T-cell (primary cell): ENCODE measurements at regions not wholly inside any gene's neighbourhood (a gene's known extent, or its start where the extent isn't known, plus 50 kb on each side); places are given as distances from the start of the nearest gene placed in this dataset.

Source experiments
- ATAC-seq, 4 experiments: fragments of 200-7000 bp in 3 of 4; fragments of 150-1000 bp in 1 of 4; cut with Tn5 transposase; replicated peaks in 1 of 4; 1 replicate in 3 of 4; 2 replicates in 1 of 4; pipeline ENCODE4 v1.10.0; 2021; ENCODE audit warnings: moderate library complexity in 3 of 4, mild to moderate bottlenecking in 2 of 4, moderate number of reproducible peaks in 1 of 4
- CTCF ChIA-PET, 2 donors: fragments of 300-600 bp; sonication (Branson Sonifier 250); formaldehyde crosslinking; loops; one replicate each; lab custom pipeline; 2022; ENCODE audit warnings: antibody characterized with exemption in 2 of 2; lab: Charles Lee
- POLR2A ChIA-PET, 2 donors: fragments of 300-600 bp; sonication (Branson Sonifier 250); formaldehyde crosslinking; loops; one replicate each; lab custom pipeline; 2022; ENCODE audit warnings: antibody characterized with exemption in 2 of 2; lab: Charles Lee
- DNase-seq, 35 experiments: peaks; one replicate each; pipeline versions ENCODE4 v3.0.0 to v3.0.0-alpha.2; 2013 to 2023
- H3K27ac ChIP-seq: one replicate; pipeline ENCODE4 v1.5.1; 2013; ENCODE audit warnings: low read length
- H3K27me3 ChIP-seq, 2 experiments: replicated peaks in 1 of 2; 1 replicate in 1 of 2; 2 replicates in 1 of 2; pipeline versions ENCODE4 v1.6.1 to v1.7.0; 2013; ENCODE audit warnings: low read length in 1 of 2, mixed read lengths in 1 of 2; ENCODE audit not compliant: control insufficient read depth in 2 of 2, insufficient read depth in 2 of 2; ENCODE audit errors: extremely low read depth in 1 of 2
- H3K36me3 ChIP-seq, 2 donors: 1 replicate in 1 of 2; 2 replicates in 1 of 2; pipeline versions ENCODE4 v1.6.1 to v1.7.0; 2013; ENCODE audit warnings: low read length in 1 of 2; ENCODE audit not compliant: control insufficient read depth in 2 of 2, insufficient read depth in 1 of 2; ENCODE audit errors: extremely low read depth in 1 of 2
- H3K4me1 ChIP-seq, 2 experiments: 1 replicate in 1 of 2; 2 replicates in 1 of 2; pipeline versions ENCODE4 v1.6.1 to v1.7.0; 2013; ENCODE audit warnings: low read length in 2 of 2, mixed read lengths in 1 of 2; ENCODE audit not compliant: insufficient read depth in 2 of 2, control insufficient read depth in 1 of 2; ENCODE audit errors: extremely low read depth in 1 of 2
- H3K4me3 ChIP-seq, 2 donors: 1 replicate in 1 of 2; 2 replicates in 1 of 2; pipeline versions ENCODE4 v1.5.1 to v1.7.0; 2013; ENCODE audit warnings: mild to moderate bottlenecking in 2 of 2, low read length in 1 of 2, moderate library complexity in 1 of 2; ENCODE audit not compliant: control insufficient read depth in 1 of 2; ENCODE audit errors: extremely low read depth in 1 of 2
- H3K9me3 ChIP-seq: 2 replicates; pipeline ENCODE4 v1.7.0; 2013
- H3K27ac Mint-ChIP-seq, 2 donors: one replicate each; pipeline ENCODE4 v1.8.0; 2020 to 2021; ENCODE audit warnings: mild to moderate bottlenecking in 2 of 2, mixed read lengths in 2 of 2
- H3K27me3 Mint-ChIP-seq, 2 donors: one replicate each; pipeline ENCODE4 v1.8.0; 2021 to 2022; ENCODE audit warnings: mixed read lengths in 2 of 2
- H3K36me3 Mint-ChIP-seq: one replicate; pipeline ENCODE4 v1.8.0; 2021; ENCODE audit warnings: mixed read lengths
- H3K4me1 Mint-ChIP-seq, 3 donors: one replicate each; pipeline ENCODE4 v1.8.0; 2020 to 2022; ENCODE audit warnings: mixed read lengths in 3 of 3, mild to moderate bottlenecking in 1 of 3
- H3K4me3 Mint-ChIP-seq, 3 donors: one replicate each; pipeline ENCODE4 v1.8.0; 2020 to 2022; ENCODE audit warnings: mild to moderate bottlenecking in 3 of 3, mixed read lengths in 3 of 3, moderate library complexity in 3 of 3
- H3K9me3 Mint-ChIP-seq, 3 donors: one replicate each; pipeline ENCODE4 v1.8.0; 2020 to 2022; ENCODE audit warnings: mixed read lengths in 3 of 3
- WGBS: methylation state at CpG from one replicate; pipeline ENCODE4 v1.1.5; 2013; ENCODE audit warnings: missing lambda C conversion rate; ENCODE audit not compliant: insufficient coverage; 5-methylcytosine and 5-hydroxymethylcytosine counted together

DNA sequence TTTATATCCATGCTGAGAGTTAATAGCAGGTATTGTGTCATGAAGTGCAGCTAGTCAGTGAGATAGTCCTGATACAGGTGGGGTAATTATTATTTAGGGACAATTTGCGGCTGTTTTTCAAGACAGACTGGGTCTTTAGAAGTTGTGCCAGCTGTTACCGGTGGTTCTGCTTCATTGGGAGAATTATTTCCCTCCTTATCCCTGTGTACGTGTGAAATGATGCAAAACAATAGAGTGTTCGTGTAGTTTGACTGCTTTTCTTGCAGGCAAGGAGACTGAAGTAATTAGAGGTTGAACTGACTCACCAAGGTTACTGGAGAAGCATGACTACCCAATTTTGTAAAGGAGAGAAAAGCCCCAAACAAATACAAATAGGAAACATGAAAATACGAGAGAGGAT lies 101.7 kb downstream of the ARRDC3 start:
- Histone ChIP-seq H3K9me3 (no peaks in the 10 kb centered on the region), H3K4me1 (peaks cover 4 to 19% of the 10 kb centered on the region in 2 experiments), H3K27me3 (no peaks in the 10 kb centered on the region), H3K4me3 (no peak overlapping the region), H3K27ac (peak overlapping the region; percentile 6), H3K36me3 (no peaks in the 10 kb centered on the region)
- ChIA-PET CTCF (interaction anchor here in 1 of 2 donors (0.7 to 2.6 kb wide), 3 partner anchors 74 to 103 kb away, joined by 3 to 9 read pairs (median 8); partner anchors contain the start of gene ARRDC3), POLR2A (interaction anchor here (0.5 kb wide), 2 partner anchors 26 to 99 kb away, joined by 3 to 5 read pairs; no protein-coding TSS in a partner anchor)
- H3K4me1 Mint-ChIP-seq = peaks cover 26 to 32% (median 31%) of the 10 kb centered on the region in 3 donors
- H3K4me3 Mint-ChIP-seq = peak overlapping the region; percentile 74 to 89 (median 88)
- peak overlapping the region; percentile 75 to 89 for H3K27ac Mint-ChIP-seq
- H3K9me3 Mint-ChIP-seq = peaks cover 0 to 10% (median 3%) of the 10 kb centered on the region in 3 donors
- ATAC-seq = no peak
- no peak for DNase-seq
- peaks cover 5% of the 10 kb centered on the region for H3K36me3 Mint-ChIP-seq
- WGBS = 100% methylated on average over 2 of the region's 5 CpGs
- no peaks in the 10 kb centered on the region for H3K27me3 Mint-ChIP-seq

DNA sequence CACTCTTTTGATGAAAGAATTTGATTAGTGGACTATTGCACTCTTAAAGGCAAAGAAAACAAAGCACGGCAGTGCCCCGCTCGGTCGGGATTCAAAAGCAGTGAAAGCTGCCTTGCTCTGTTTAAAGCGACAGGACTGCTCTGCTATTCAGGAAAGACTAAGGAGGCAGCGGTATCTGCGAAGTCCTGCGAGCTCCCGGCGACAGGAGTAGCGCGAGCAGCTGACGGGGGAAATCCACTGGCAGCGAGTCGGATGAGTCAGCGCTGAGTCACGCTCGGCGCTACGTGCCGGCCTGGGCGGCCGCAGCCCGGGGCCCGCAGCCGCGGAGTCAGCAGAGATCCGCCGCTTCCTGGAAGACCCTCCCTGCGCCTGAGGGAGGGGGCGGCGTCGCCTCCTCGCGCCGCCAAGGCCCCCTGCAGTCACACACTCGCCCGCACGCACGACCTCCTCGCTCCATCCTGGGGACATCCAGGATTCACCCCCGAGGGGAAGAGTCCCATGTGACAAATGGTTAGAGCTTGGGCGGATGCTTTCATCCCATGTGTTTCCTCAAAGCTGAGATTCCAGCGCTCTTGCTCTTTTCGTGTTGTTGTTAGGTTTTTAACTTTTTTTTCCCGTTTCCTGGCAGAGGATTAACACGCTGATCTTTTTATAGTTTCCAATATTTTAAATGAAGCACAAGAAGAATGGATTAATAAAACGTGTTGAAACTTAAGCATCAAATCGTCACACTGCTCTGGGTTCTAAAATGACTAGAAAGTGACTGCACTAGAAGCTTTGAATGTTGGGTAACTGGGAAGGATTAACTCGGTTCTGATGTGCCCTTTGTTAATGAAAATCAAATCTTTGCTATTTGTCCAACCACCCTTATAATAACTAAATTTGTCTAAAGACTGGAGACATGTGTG lies 102.5 kb downstream of the ARRDC3 start:
- WGBS = under 1% methylated on average over 37 of the region's 50 CpGs
- H3K27ac Mint-ChIP-seq = peak overlapping the region; percentile 75 to 89
- peak; percentile 54 to 93 (median 73) for DNase-seq
- peak overlapping the region; percentile 60 to 91 for H3K4me3 ChIP-seq
- H3K9me3 ChIP-seq = no peaks in the 10 kb centered on the region
- ATAC-seq = peak; percentile 87 to 94 (median 91)
- H3K27ac ChIP-seq = peak overlapping the region; percentile 53
- peaks cover 4 to 19% of the 10 kb centered on the region in 2 experiments for H3K4me1 ChIP-seq
- peak overlapping the region; percentile 74 to 89 (median 88) for H3K4me3 Mint-ChIP-seq
- peaks cover 5% of the 10 kb centered on the region for H3K36me3 Mint-ChIP-seq
- no peaks in the 10 kb centered on the region for H3K36me3 ChIP-seq
- no peaks in the 10 kb centered on the region for H3K27me3 Mint-ChIP-seq
- peaks cover 0 to 10% (median 3%) of the 10 kb centered on the region in 3 donors for H3K9me3 Mint-ChIP-seq
- CTCF ChIA-PET = interaction anchor here (0.6 to 2.4 kb wide), 5 partner anchors 28 to 138 kb away, joined by 3 to 14 read pairs (median 4); partner anchors contain the start of gene ARRDC3 (in 1 of the 2)
- POLR2A ChIA-PET = interaction anchor here (0.5 to 1.8 kb wide), 6 partner anchors 97 to 105 kb away, joined by 3 to 11 read pairs (median 4); partner anchors contain the start of gene ARRDC3 (in 2 of the 2)
- peaks cover 26 to 32% (median 31%) of the 10 kb centered on the region in 3 donors for H3K4me1 Mint-ChIP-seq
- H3K27me3 ChIP-seq = no peaks in the 10 kb centered on the region

- CTCF ChIA-PET = interaction anchor here in 1 of 2 donors (0.6 kb wide), 1 partner anchor 20 kb away, joined by 3 read pairs; no protein-coding TSS in a partner anchor
- H3K4me3 Mint-ChIP-seq = no peak overlapping the region
Observed at GRCh38 chr5:91277840-91278239, 105.3 kb downstream of the ARRDC3 start.

DNA sequence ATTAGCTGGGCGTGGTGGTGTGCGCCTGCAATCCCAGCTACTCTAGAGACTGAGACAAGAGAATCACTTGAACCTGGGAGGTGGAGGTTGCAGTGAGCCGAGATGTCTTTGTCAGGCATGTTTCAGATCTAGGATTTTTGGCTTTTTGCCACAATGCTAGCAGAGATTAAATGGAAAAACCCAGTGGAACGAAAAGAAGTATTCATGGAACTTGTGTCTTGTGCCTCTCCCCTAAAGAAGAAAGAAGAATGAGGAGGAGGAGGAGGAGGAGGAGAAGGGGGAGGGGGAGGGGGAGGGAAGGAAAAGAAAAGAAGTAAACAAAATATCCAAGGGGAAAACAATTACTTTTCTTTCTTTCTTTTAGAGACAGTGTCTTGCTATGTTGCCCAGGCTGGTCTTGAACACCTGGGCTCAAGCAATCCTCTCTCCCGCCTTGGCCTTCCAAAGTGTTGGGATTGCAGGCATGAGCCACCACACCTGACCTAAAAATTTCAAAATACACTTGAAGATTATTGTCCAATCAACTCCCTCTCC lies 106.0 kb downstream of the ARRDC3 start:
- Mint-ChIP-seq H3K4me1 (peaks cover 22 to 26% (median 26%) of the 10 kb centered on the region in 3 donors), H3K9me3 (no peaks in the 10 kb centered on the region), H3K27ac (no peak overlapping the region), H3K4me3 (no peak overlapping the region), H3K27me3 (no peaks in the 10 kb centered on the region), H3K36me3 (no peaks in the 10 kb centered on the region)
- CTCF ChIA-PET = interaction anchor here in 1 of 2 donors (0.6 kb wide), 1 partner anchor 19 kb away, joined by 3 read pairs; no protein-coding TSS in a partner anchor
- no peak for DNase-seq
- WGBS = 90% methylated on average over 2 of the region's 5 CpGs
- Histone ChIP-seq H3K27me3 (no peaks in the 10 kb centered on the region), H3K9me3 (no peaks in the 10 kb centered on the region), H3K4me3 (no peak overlapping the region), H3K36me3 (no peaks in the 10 kb centered on the region), H3K4me1 (peaks cover 4 to 19% of the 10 kb centered on the region in 2 experiments), H3K27ac (no peak overlapping the region)
- POLR2A ChIA-PET = no interaction called here
- no peak for ATAC-seq

More at GRCh38 chr5:91277840-91278239, 105.3 kb downstream of the ARRDC3 start:
- Mint-ChIP-seq H3K27me3 (no peaks in the 10 kb centered on the region), H3K9me3 (no peaks in the 10 kb centered on the region), H3K27ac (no peak overlapping the region), H3K36me3 (no peaks in the 10 kb centered on the region), H3K4me1 (peaks cover 22 to 26% (median 26%) of the 10 kb centered on the region in 3 donors)
- peaks cover 4 to 19% of the 10 kb centered on the region in 2 experiments for H3K4me1 ChIP-seq
- POLR2A ChIA-PET = no interaction called here
- H3K27ac ChIP-seq = no peak overlapping the region
- ATAC-seq (no peak), DNase-seq (no peak)
- no peaks in the 10 kb centered on the region for H3K36me3 ChIP-seq
- no peaks in the 10 kb centered on the region for H3K27me3 ChIP-seq
- 86% methylated on average over 1 of the region's 3 CpGs for WGBS
- H3K4me3 ChIP-seq = no peak overlapping the region
- no peaks in the 10 kb centered on the region for H3K9me3 ChIP-seq

- no peaks in the 10 kb centered on the region for H3K9me3 ChIP-seq
- ATAC-seq (no peak), DNase-seq (no peak)
- H3K27ac ChIP-seq = no peak overlapping the region
- no peaks in the 10 kb centered on the region for H3K36me3 Mint-ChIP-seq
- H3K4me3 ChIP-seq = no peak overlapping the region
- no peaks in the 10 kb centered on the region for H3K27me3 ChIP-seq
- 100% methylated on average over 1 of the region's 2 CpGs for WGBS
- ChIA-PET CTCF (interaction anchor here in 1 of 2 donors (0.7 kb wide), 1 partner anchor 147 kb away, joined by 4 read pairs; no protein-coding TSS in a partner anchor), POLR2A (interaction anchor here in 1 of 2 donors (0.8 kb wide), 1 partner anchor 110 kb away, joined by 3 read pairs; the partner anchor contains the start of gene ARRDC3)
- H3K4me1 ChIP-seq = peaks cover 10 to 13% of the 10 kb centered on the region in 2 experiments
- H3K4me3 Mint-ChIP-seq = no peak overlapping the region
- no peaks in the 10 kb centered on the region for H3K9me3 Mint-ChIP-seq
- no peaks in the 10 kb centered on the region for H3K27me3 Mint-ChIP-seq
- H3K36me3 ChIP-seq = no peaks in the 10 kb centered on the region
- peaks cover 10 to 16% (median 12%) of the 10 kb centered on the region in 3 donors for H3K4me1 Mint-ChIP-seq
- H3K27ac Mint-ChIP-seq = no peak overlapping the region
Observed at GRCh38 chr5:91272858-91273257, 110.3 kb downstream of the ARRDC3 start.

DNA sequence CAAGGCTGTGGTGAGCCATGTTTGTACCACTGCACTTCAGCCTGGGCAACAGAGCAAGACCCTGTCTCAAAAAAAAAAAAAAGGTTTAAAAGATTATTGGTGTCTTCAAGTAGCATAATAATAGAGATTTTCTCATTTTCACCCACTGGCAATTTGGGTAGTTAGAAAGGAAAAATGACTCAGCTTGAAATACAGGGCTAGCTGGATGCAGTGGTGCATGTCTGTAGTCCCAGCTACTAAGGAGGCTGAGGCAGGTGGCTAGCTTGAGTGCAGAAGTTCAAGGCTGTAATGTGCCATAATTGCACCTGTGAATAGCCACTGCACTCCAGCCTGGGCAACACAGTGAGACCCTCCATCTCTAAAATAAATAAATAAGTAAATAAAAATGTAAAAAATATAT lies 111.1 kb downstream of the ARRDC3 start:
- H3K9me3 Mint-ChIP-seq = no peaks in the 10 kb centered on the region
- POLR2A ChIA-PET = interaction anchor here (0.6 to 0.8 kb wide), 2 partner anchors 29 to 111 kb away, joined by 3 read pairs; partner anchors contain the start of gene ARRDC3 (in 1 of the 2)
- ATAC-seq (no peak), DNase-seq (no peak)
- CTCF ChIA-PET = no interaction called here
- Histone ChIP-seq H3K4me1 (peaks cover 10 to 13% of the 10 kb centered on the region in 2 experiments), H3K36me3 (no peaks in the 10 kb centered on the region), H3K9me3 (no peaks in the 10 kb centered on the region), H3K27me3 (no peaks in the 10 kb centered on the region), H3K27ac (no peak overlapping the region), H3K4me3 (no peak overlapping the region)
- no peaks in the 10 kb centered on the region for H3K27me3 Mint-ChIP-seq
- peaks cover 10 to 16% (median 12%) of the 10 kb centered on the region in 3 donors for H3K4me1 Mint-ChIP-seq
- H3K36me3 Mint-ChIP-seq = no peaks in the 10 kb centered on the region
- H3K27ac Mint-ChIP-seq = no peak overlapping the region
- H3K4me3 Mint-ChIP-seq = no peak overlapping the region
